ENCODE measurements at regions not wholly inside any gene's neighbourhood (a gene's known extent, or its start where the extent isn't known, plus 50 kb on each side); places are given as distances from the start of the nearest gene placed in this dataset.
"Not testable (repeated sequence)": the region's sequence is repeated elsewhere in the genome, so short reads cannot be mapped to it uniquely, and the experiment has no call there.

- not testable (repeated sequence) for DNase-seq
These were observed 277.9 kb upstream of the GCFC2 start for GRCh38 chr2:75988622-75989021.

- no peak for DNase-seq
These were observed 275.9 kb upstream of the GCFC2 start for GRCh38 chr2:75986617-75987016.

DNA sequence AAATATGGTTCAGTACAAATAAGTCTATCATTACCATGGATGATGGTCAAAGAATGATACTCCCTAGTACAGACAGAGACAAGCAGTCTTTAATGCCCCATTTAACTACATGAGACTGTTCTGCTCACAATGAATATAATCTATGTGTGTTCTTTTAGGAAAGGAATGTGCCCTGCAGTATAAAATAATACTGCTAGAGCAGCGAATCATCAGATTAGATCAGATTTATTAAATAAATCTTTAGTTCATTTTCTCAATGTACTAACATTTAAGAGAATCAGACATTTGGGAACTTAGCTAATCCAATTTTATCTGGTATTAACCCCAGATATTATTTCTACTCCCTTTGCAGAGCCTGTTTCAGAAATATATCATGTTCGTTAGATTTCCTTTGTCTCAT is 272.0 kb upstream of the GCFC2 start:
- DNase-seq: no peak

GRCh38 chr2:75964646-75965045 is 253.9 kb upstream of the GCFC2 start:
- DNase-seq: no peak

- DNase-seq: no peak
These were observed 249.8 kb upstream of the GCFC2 start for GRCh38 chr2:75960472-75961009.

DNA sequence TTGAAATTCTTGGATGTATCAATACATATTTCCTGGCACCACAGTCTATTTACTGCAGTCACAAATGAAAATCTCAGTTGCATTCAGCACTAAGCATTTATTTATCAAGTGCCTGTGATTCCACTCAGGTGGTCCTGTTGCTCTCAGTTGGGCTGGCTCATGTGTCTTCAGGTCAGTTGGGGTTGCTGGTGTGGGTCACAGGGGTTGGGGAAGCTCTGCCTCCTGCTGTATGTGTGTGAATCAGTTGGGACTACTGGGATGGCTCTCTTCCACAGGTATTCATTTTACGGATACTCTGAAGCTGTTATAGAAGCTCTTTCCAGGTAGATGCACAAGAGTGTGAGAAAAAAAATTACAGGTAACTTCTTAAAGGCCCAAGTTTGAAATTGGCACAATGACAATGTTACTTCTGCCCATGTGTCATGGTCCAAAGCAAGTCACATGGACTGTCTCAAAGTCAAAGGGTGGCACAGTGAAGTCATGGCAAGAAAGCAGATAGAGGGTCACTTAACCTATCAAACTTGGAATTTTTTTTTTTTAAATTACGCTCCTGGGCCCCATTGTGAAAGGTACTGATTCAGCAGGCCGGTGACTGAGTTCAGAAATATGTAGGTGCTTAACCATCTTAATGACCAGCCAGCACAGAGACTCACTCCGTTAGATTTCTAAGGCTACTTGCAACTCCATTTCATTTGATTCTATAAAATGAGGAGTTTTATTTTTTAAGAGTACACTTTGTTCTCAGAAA is 249.2 kb upstream of the GCFC2 start:
- no peak for DNase-seq

DNA sequence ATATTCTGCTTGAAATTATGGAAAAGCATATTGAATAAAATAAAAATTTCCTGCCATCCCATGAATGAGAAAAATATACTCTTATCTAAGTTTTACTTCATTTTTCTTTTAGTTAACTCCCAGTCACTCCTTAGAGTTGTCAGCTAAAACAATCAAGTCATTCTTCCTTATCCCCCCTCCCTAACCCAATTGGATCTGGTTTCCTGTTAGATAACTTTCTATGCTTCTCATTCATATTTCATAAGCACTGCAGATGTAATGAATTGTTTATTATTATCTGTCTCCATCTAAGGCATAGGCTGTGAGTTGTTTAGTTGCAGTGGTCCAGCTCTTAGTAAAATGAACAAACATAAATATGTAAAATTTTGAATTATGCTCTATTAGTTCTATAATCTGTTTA is 244.0 kb upstream of the GCFC2 start:
- DNase-seq: no peak

DNA sequence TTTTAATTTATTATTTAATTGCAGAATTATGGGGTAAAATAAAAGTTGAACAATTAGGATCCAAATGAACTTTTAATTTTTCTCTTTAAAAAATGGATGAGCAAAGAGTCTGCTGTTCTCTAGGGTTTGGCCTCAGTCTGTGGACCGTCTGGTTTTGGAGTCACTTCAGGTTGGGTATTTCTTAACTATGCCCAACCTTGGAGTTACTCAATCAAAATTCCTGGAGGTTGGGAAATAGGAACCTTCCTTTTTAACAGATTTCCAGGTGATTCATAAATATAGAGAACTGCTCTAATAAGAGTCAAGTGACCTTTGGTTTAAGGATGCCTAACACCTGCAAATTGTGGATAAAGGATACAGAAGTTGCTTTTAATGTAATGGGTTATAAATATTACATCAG is 241.5 kb upstream of the GCFC2 start:
- no peak for DNase-seq

DNA sequence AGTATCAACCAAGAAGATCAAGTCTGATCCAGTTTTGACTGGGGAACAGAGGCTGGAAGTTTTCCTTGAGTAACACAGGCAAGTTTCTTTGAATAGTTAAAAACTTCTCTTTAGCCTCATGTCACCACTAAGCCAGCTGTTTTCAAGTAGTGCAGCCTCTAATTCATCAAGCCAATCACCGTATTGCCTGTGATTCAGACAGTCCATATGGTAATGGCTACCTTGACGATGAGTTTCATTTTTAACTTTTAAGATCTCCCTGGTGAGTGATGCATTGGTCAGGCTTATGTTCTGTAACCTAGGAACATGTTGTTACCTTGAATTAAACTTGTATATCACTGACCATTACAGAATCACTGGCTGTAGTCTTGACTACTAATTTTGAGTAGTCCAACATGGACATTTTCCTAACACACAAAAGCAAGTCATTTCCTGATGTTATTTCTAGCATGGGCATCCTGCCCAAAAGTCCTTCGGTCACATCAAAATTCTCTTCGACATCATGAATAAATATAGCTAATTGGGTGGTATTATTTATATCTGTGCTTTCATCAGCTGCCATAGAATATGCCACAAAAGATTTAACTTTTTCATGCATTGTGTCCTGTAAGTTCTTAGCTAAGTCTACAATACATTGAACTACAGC is 238.8 kb upstream of the GCFC2 start:
- DNase-seq: no peak

GRCh38 chr2:75936311-75936710 is 225.6 kb upstream of the GCFC2 start:
- DNase-seq: no peak

DNA sequence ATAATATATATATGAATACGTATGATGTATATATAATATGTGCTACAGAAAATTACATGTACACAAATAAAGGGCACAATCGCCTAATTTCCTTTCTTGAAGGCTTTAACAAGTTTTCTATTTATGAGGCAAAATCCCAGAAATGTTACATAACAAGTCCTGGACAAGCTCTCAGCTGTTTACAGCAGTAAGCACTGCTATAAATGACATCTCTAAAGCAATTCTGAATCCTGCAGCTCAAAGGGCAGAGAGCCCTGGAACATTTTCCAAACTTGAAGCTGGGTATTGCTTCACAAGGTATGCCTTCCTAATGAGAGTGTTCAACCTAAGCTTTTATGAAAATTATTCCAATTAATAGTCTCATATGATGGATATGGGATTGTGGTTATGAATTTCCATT is 222.3 kb upstream of the GCFC2 start:
- no peak for DNase-seq

DNA sequence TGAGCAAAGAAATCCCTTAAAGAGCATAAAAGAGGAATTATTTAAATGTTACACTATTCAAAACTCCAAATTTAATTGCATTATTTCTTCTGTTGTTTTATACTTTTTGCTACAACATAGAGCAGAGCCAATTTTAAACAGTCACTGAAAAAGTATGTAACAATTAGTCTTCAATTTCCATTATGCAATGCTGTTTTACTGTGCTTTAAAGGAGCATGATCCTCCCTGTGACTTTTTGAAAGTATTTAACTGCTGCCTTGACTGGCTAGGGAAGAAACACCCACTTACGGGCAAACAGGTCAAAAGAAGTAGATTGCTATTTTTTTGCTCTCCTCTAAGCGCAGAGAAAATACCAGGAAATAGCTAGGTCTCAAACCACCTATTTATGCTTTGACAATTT is 217.4 kb upstream of the GCFC2 start:
- DNase-seq: no peak

DNA sequence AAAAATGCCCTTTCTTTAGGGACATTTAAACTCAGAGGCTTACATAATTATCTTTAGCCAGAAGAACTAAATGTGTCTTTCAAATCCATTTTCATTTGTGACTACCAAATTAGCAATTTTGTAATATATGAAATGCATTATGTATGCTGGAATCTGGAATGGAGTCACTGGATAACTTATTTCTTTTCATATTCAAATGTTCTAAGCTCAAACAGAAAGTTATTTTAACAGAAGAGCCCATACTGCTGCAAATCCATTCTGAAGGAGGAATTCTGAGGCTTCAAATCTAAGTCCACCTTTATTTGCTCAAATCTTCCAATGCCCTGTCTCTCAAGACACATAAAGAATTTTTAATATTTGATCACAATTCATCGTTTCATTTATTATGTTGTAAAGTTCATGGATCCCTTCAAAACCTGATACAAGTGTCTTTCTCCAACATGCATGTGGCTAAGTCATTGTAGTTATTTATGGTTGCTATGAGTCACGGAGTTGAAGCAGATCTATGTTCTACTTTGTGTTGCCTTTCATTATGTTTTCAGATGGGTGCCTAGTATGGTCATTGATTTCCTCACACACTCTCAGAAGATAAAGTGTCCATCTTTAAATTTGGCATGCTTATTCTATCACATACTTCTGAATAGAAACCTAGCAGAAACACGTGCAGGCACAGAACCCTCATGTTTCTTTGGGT is 214.8 kb upstream of the GCFC2 start:
- no peak for DNase-seq

DNA sequence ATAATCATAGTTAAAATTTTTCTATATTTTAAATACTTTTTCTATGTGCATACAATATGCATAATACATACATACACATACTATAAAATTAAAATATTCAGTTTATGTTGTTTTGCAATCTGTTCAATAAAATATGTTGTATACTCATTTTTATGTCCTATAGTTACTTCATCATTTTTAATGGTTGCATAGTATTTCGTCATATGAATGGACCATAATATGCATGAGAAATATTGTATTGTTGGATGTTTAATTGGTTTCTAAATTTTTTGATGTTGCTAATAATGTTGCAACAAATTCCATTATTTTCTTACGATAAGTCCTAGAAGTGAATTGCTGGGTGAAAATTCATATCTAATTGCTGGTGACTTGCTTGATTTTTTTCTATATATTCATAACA is 211.5 kb upstream of the GCFC2 start:
- no peak for DNase-seq

- no peak for DNase-seq
These were observed 210.3 kb upstream of the GCFC2 start for GRCh38 chr2:75920859-75921551.

DNA sequence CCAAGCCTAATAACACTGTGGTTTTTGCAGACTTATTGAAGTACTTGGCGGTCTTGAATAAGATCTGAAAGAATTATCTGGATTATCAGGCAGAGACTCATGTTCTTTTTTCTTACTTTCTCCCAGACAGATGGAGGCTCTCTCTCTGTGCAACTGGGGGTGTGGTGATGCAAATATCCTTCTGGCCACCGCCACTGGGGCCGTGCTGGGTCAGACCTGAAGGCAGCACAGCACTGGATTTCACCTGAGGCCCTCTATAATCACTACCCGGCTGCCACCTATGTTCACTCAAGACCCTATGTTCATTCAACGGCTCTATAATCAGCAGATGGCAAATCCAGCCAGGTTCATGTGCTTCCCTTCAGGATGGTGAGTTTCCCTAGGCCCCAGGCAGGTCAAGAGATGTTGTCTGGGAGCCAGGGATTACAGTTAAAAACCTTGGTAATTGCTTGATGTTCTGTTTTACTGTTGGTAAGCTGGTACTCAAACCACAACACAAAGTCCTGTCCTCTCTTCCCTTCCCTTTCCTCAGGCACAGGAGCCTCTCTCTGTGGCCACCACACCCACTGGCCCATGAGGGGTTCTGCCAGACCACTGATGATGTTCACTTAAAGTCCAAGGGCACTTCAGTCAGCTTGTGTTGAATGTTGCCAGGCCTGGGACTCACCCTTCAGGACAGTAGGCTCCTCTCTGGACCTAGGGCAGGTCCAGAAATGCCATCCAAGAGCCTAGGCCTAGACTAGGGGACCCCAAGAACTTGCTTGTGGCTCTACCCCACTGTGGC is 205.3 kb upstream of the GCFC2 start:
- DNase-seq: no peak

GRCh38 chr2:75896779-75897366 is 186.2 kb upstream of the GCFC2 start:
- DNase-seq: no peak

- no peak for DNase-seq
These were observed 183.5 kb upstream of the GCFC2 start for GRCh38 chr2:75894170-75894569.

GRCh38 chr2:75892490-75892889 is 181.8 kb upstream of the GCFC2 start:
- no peak for DNase-seq

- DNase-seq: no peak
These were observed 171.8 kb upstream of the GCFC2 start for GRCh38 chr2:75882530-75882929.

- DNase-seq: not testable (repeated sequence)
These were observed 164.9 kb upstream of the GCFC2 start for GRCh38 chr2:75875606-75876005.

Measured in activated naive CD4-positive, alpha-beta T cell treated with Interleukin-2 at 50 U/mL for 16 hours (primary cell).